WERI-Rb-1 (cell line): ENCODE measurements at regions not wholly inside any gene's neighbourhood (a gene's known extent, or its start where the extent isn't known, plus 50 kb on each side); places are given as distances from the start of the nearest gene placed in this dataset.

Source experiments
- DNase-seq: peaks from one replicate; pipeline ENCODE4 v3.0.0-alpha.2; 2020
- H3K27ac ChIP-seq: fragments of 250-450 bp; sonication (Bioruptor Pico); 2 replicates; pipeline ENCODE4 v1.5.1; 2020; ENCODE audit warnings: mild to moderate bottlenecking, moderate library complexity
- H3K27me3 ChIP-seq: fragments of 250-450 bp; sonication (Bioruptor Pico); 2 replicates; pipeline ENCODE4 v1.5.1; 2021; ENCODE audit warnings: mild to moderate bottlenecking, low read depth, moderate library complexity; ENCODE audit not compliant: insufficient read depth, severe bottlenecking
- H3K36me3 ChIP-seq: fragments of 250-450 bp; sonication (Bioruptor Pico); 2 replicates; pipeline ENCODE4 v1.5.1; 2020; ENCODE audit warnings: mild to moderate bottlenecking, moderate library complexity
- H3K4me3 ChIP-seq: 2 replicates; pipeline ENCODE4 v1.5.1; 2011; ENCODE audit warnings: low read depth, mild to moderate bottlenecking, control low read depth, low read length
- H3K9me3 ChIP-seq: fragments of 250-450 bp; sonication (Bioruptor Pico); 2 replicates; pipeline ENCODE4 v1.5.1; 2021; ENCODE audit warnings: mild to moderate bottlenecking, moderate library complexity; ENCODE audit not compliant: severe bottlenecking
- TF ChIP-seq, protein P1 (sequence below): IDR thresholded peaks from 2 replicates; pipeline ENCODE4 v1.5.1; 2011; ENCODE audit warnings: low read depth, mild to moderate bottlenecking, control low read depth, inconsistent platforms, low read length

DNA sequence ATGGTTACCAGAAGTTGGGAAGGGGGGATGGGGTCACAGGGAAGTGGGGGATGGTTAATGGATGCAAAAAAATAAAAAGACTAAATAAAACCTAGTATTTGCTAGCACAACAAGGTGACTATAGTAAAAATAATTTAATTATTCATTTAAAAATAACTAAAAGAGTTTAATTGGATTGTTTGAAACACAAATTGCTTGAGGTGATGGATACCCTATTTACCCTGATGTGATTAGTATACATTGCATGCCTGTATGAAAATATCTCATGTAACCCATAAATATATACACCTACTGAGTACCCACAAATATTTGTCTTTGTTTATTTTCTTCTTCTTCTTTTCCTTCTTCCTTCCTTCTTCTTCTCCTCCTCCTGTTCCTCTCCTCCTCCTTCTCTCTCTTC lies 57.8 kb upstream of the MACF1 start:
- Histone ChIP-seq H3K9me3 (no peaks in the 10 kb centered on the region), H3K4me3 (no peak overlapping the region), H3K27me3 (no peaks in the 10 kb centered on the region), H3K36me3 (no peaks in the 10 kb centered on the region), H3K27ac (no peak overlapping the region)
- DNase-seq: no peak
- TF ChIP-seq, protein P1, sequence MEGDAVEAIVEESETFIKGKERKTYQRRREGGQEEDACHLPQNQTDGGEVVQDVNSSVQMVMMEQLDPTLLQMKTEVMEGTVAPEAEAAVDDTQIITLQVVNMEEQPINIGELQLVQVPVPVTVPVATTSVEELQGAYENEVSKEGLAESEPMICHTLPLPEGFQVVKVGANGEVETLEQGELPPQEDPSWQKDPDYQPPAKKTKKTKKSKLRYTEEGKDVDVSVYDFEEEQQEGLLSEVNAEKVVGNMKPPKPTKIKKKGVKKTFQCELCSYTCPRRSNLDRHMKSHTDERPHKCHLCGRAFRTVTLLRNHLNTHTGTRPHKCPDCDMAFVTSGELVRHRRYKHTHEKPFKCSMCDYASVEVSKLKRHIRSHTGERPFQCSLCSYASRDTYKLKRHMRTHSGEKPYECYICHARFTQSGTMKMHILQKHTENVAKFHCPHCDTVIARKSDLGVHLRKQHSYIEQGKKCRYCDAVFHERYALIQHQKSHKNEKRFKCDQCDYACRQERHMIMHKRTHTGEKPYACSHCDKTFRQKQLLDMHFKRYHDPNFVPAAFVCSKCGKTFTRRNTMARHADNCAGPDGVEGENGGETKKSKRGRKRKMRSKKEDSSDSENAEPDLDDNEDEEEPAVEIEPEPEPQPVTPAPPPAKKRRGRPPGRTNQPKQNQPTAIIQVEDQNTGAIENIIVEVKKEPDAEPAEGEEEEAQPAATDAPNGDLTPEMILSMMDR: no peak

DNA sequence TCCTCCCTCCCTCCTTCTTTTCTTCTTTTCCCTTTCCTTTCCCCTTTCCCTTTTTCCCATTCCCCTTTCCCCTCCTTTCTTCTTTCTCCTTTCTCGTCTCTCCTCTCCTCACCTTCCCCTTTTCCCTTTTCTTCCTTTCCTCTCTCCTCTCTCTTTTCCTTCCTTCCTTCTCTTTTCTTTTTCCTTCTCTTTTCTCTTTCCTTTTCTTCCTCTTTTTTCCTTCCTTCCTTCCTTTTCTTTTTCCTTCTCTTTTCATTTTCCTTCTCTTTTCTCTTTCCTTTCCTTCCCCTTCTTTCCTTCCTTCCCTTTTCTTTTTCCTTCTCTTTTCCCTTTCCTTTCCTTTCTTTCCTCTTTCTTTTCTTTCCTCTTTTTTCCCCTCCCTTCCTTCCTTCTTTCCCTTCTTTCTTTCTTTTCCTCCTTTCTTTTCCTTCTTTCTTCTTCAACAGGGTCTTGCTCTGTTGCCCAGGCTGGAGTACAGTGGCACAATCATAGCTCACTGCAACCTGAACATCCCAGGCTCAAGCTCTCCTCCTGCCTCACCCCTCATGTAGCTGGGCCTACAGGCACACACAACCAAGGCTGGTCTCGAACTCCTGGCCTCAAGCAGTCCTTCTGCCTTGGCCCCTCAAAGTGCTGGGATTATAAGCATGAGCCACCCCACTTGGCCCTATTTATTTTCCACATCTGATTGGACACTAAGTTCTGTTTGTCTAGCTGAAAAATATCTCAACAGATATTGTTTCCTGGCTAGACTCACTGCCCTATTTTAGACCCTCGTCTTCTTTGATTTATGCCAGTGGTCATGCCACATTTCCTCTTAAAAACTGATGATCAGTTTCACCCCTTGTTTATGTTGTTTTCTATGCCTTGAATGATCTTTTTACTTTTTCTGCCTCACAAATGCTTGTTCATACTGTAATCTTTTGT lies 57.1 kb upstream of the MACF1 start:
- Histone ChIP-seq H3K4me3 (no peak overlapping the region), H3K36me3 (no peaks in the 10 kb centered on the region), H3K27ac (no peak overlapping the region), H3K27me3 (no peaks in the 10 kb centered on the region), H3K9me3 (no peaks in the 10 kb centered on the region)
- no peak for DNase-seq
- TF ChIP-seq, protein P1: no peak

DNA sequence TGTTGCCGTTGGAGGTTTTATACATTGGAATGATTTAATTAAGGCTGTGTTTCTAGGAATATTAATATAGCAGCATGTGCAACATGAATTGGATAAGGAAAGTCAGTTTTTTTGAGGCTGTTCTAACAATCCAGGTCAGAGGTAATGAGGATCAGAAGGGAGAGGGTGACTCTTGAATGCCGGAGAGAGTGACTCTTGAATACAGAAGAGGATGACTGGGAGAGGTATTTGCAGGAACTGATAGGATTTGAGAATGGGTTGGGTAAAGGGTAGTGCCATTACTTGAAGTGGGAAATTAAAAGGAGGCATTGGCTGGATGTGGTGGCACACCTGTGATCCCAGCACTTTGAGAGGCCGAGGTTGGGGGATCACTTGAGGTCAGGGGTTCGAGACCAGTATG lies 55.6 kb upstream of the MACF1 start:
- Histone ChIP-seq H3K27ac (no peak overlapping the region), H3K36me3 (no peaks in the 10 kb centered on the region), H3K9me3 (no peaks in the 10 kb centered on the region), H3K27me3 (no peaks in the 10 kb centered on the region), H3K4me3 (no peak overlapping the region)
- TF ChIP-seq, protein P1: no peak
- DNase-seq: no peak

DNA sequence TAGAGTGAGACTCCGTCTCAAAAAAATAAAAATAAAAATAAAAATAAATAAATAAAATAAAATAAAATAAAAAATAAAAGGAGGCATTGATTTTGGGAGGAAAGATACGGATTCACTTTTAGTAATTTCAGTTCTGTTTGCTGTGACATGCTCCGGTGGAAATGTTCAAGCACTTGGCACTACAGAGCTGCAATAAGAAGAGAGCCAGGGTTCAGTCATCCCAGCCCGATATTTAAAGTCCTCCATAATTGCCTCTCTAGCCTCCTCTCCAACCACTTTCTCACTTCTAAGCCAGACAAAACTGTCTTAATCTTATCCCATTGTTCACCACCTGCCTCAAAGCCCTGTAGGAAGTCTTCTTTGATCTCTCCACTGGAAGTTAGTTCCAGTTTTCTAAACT lies 55.0 kb upstream of the MACF1 start:
- H3K36me3 ChIP-seq: no peaks in the 10 kb centered on the region
- TF ChIP-seq, protein P1: no peak
- H3K27ac ChIP-seq: no peak overlapping the region
- H3K4me3 ChIP-seq: no peak overlapping the region
- no peaks in the 10 kb centered on the region for H3K9me3 ChIP-seq
- no peak for DNase-seq
- no peaks in the 10 kb centered on the region for H3K27me3 ChIP-seq

DNA sequence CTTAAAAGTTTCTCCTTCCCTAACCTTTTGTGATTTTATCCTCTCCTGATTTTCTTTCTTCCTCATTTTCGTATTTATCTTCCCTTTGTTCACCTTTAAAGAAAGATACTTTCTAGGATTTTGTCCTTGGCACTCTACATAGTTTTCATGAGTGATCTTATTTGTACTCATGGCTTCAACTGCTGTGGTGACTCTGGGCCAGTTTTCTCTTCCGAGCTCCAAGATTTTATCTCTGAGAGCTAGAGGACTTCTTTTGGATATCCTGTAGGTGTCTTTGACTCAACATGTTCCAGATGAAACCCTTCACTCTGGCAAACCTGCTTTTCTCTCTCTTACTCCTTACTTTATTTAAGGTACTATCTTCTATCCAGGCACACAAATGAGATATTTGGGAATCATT lies 53.7 kb upstream of the MACF1 start:
- Histone ChIP-seq H3K36me3 (no peaks in the 10 kb centered on the region), H3K9me3 (no peaks in the 10 kb centered on the region), H3K27ac (no peak overlapping the region), H3K27me3 (no peaks in the 10 kb centered on the region), H3K4me3 (no peak overlapping the region)
- no peak for DNase-seq
- TF ChIP-seq, protein P1: no peak
